Activated T-helper 9 cell treated with anti-CD3 and anti-CD28 coated beads, Interleukin-2, amount 50 U/mL, for 16 hours (primary cell): ENCODE measurements at regions not wholly inside any gene's neighbourhood (a gene's known extent, or its start where the extent isn't known, plus 50 kb on each side); places are given as distances from the start of the nearest gene placed in this dataset.
"Not testable (repeated sequence)": the region's sequence is repeated elsewhere in the genome, so short reads cannot be mapped to it uniquely, and the experiment has no call there.

Source experiments
- DNase-seq: peaks from one replicate; pipeline ENCODE4 v3.0.0-alpha.2; 2020; ENCODE audit warnings: low read depth

- DNase-seq, result no peak
Measured at GRCh38 chr2:145584353-145584752, 1064.4 kb upstream of the ZEB2 start.

GRCh38 chr2:145573608-145574007 lies 1053.7 kb upstream of the ZEB2 start:
- no peak for DNase-seq

GRCh38 chr2:145572238-145572637 lies 1052.3 kb upstream of the ZEB2 start:
- DNase-seq, result no peak

- DNase-seq, result no peak
Measured at GRCh38 chr2:145569108-145569507, 1049.2 kb upstream of the ZEB2 start.

- no peak for DNase-seq
Measured at GRCh38 chr2:145563741-145564615, 1044.1 kb upstream of the ZEB2 start.

GRCh38 chr2:145561152-145561551 lies 1041.2 kb upstream of the ZEB2 start:
- DNase-seq, result no peak

- DNase-seq, result no peak
Measured at GRCh38 chr2:145558617-145559350, 1038.9 kb upstream of the ZEB2 start.

GRCh38 chr2:145555360-145555759 lies 1035.4 kb upstream of the ZEB2 start:
- no peak for DNase-seq

- DNase-seq, result no peak
Measured at GRCh38 chr2:145551686-145552085, 1031.8 kb upstream of the ZEB2 start.

GRCh38 chr2:145548479-145548878 lies 1028.6 kb upstream of the ZEB2 start:
- no peak for DNase-seq

- DNase-seq, result no peak
Measured at GRCh38 chr2:145547620-145548019, 1027.7 kb upstream of the ZEB2 start.

- no peak for DNase-seq
Measured at GRCh38 chr2:145546091-145546490, 1026.2 kb upstream of the ZEB2 start.

GRCh38 chr2:145543856-145544255 lies 1023.9 kb upstream of the ZEB2 start:
- DNase-seq, result no peak

- no peak for DNase-seq
Measured at GRCh38 chr2:145543155-145543554, 1023.2 kb upstream of the ZEB2 start.

- no peak for DNase-seq
Measured at GRCh38 chr2:145541028-145541427, 1021.1 kb upstream of the ZEB2 start.

GRCh38 chr2:145538661-145539350 lies 1018.9 kb upstream of the ZEB2 start:
- DNase-seq, result no peak

- DNase-seq, result no peak
Measured at GRCh38 chr2:145530653-145531052, 1010.7 kb upstream of the ZEB2 start.

- no peak for DNase-seq
Measured at GRCh38 chr2:145524836-145525235, 1004.9 kb upstream of the ZEB2 start.

GRCh38 chr2:145524303-145524702 lies 1004.4 kb upstream of the ZEB2 start:
- no peak for DNase-seq

GRCh38 chr2:145519254-145519653 lies 999.3 kb upstream of the ZEB2 start:
- DNase-seq, result not testable (repeated sequence)

- no peak for DNase-seq
Measured at GRCh38 chr2:145511946-145512345, 992.0 kb upstream of the ZEB2 start.

GRCh38 chr2:145503511-145503910 lies 983.6 kb upstream of the ZEB2 start:
- no peak for DNase-seq

GRCh38 chr2:145501920-145502319 lies 982.0 kb upstream of the ZEB2 start:
- DNase-seq, result no peak
